OCI-LY3 (cell line): ENCODE measurements at regions not wholly inside any gene's neighbourhood (a gene's known extent, or its start where the extent isn't known, plus 50 kb on each side); places are given as distances from the start of the nearest gene placed in this dataset.

ENCODE experiments used
- H2AFZ ChIP-seq: fragments of 200-600, 300-600 bp; shearing (Covaris generic); 2 replicates; pipeline ENCODE4 v1.6.0; 2014; ENCODE audit warnings: antibody characterized with exemption, low read depth, low read length
- H3K27ac ChIP-seq: fragments of 200-600, 300-600 bp; sonication (generic); 2 replicates; pipeline ENCODE4 v1.5.1; 2014; ENCODE audit warnings: mild to moderate bottlenecking, low read length, moderate library complexity, mixed read lengths
- H3K27me3 ChIP-seq: fragments of 200-600, 300-600 bp; sonication (generic); 2 replicates; pipeline ENCODE4 v1.6.1; 2014; ENCODE audit warnings: low read depth, low read length, mixed read lengths
- H3K36me3 ChIP-seq: fragments of 200-600, 300-600 bp; sonication (generic); replicated peaks from 2 replicates; pipeline ENCODE3; 2014; ENCODE audit warnings: low read depth, low read length, mixed read lengths
- H3K4me1 ChIP-seq: fragments of 300-600, 200-600 bp; sonication (generic); 2 replicates; pipeline ENCODE4 v1.6.1; 2014; ENCODE audit warnings: low read length, mixed read lengths
- H3K4me2 ChIP-seq: fragments of 200-600, 300-600 bp; sonication (generic); 2 replicates; pipeline ENCODE4 v1.6.1; 2014; ENCODE audit warnings: low read length, mixed read lengths
- H3K4me3 ChIP-seq: fragments of 300-600, 200-600 bp; sonication (generic); 2 replicates; pipeline ENCODE4 v1.5.1; 2014; ENCODE audit warnings: antibody characterized with exemption, mild to moderate bottlenecking, low read length, moderate library complexity
- H3K79me2 ChIP-seq: fragments of 300-600, 200-600 bp; shearing (Covaris generic); 2 replicates; pipeline ENCODE4 v1.6.1; 2014; ENCODE audit warnings: mild to moderate bottlenecking, low read length, mixed read lengths
- H3K9ac ChIP-seq: fragments of 300-600, 200-600 bp; shearing (Covaris generic); 2 replicates; pipeline ENCODE4 v1.6.0; 2014; ENCODE audit warnings: mild to moderate bottlenecking, low read length, moderate library complexity
- H3K9me3 ChIP-seq: fragments of 200-600, 300-600 bp; shearing (Covaris generic); 2 replicates; pipeline ENCODE4 v1.6.1; 2014; ENCODE audit warnings: low read length, mixed read lengths; ENCODE audit not compliant: insufficient read depth
- H4K20me1 ChIP-seq: fragments of 200-600, 300-600 bp; sonication (generic); 2 replicates; pipeline ENCODE4 v1.6.1; 2016; ENCODE audit warnings: low read length, mixed read lengths; ENCODE audit not compliant: insufficient read depth
- CTCF ChIP-seq: fragments of 200-600, 300-600 bp; sonication (generic); IDR thresholded peaks from 2 replicates; pipeline ENCODE4 v1.5.1; 2014; ENCODE audit warnings: antibody characterized with exemption, low read length, low read depth
- EZH2phosphoT487 ChIP-seq: fragments of 200-600 bp; shearing (Covaris generic); IDR thresholded peaks from 2 replicates; pipeline ENCODE4 v1.6.1; 2018; ENCODE audit warnings: antibody characterized with exemption, mixed run types, low read depth

DNA sequence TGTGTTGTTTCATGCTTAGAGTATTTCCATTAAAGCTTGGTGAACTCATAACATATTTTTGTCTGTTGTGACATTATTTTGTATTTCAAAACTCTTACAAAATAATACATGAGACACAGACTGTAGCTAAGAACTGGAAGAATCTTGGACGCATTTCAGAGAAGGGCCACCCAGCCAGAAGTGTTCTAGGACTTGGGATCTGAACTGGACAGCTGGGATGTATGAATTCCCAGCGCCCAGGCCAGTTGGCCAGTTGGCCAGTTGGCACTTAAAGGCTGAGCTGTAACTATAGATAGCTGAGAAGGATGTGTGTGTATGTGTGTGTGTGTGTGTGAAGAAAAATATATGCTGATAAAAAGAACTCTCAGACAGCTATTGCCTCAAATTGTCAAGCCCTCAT is 193.4 kb upstream of the GPR101 start:
- Histone ChIP-seq H3K9me3 (no peaks in the 10 kb centered on the region), H2AFZ (no peak overlapping the region), H4K20me1 (no peaks in the 10 kb centered on the region), H3K27me3 (no peaks in the 10 kb centered on the region), H3K4me1 (no peaks in the 10 kb centered on the region), H3K4me2 (no peak overlapping the region), H3K36me3 (no peaks in the 10 kb centered on the region), H3K27ac (no peak overlapping the region), H3K79me2 (no peaks in the 10 kb centered on the region), H3K4me3 (no peak overlapping the region), H3K9ac (no peak overlapping the region)
- no peak for TF ChIP-seq EZH2phosphoT487
- TF ChIP-seq CTCF, result no peak

DNA sequence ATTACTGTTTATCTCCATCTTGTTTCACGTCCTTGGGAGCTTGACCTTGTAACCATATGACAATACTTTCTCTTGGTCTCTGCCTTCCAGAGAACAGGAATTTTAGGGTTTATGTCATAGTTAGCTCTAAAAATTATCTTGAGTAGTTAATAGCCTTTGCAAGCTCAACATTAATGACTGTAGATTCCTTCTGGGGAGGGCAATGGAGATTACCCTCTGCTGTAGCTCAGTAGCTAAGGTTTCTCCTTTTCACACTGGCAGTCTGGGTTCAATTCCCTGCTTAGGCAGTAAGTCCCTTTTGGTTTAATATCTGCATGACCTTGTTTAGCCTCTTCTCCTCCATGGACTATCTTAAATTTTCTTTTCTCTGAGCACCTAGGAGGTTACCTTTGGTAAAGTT is 181.7 kb upstream of the GPR101 start:
- Histone ChIP-seq H3K4me3 (no peak overlapping the region), H3K4me1 (no peaks in the 10 kb centered on the region), H4K20me1 (no peaks in the 10 kb centered on the region), H3K4me2 (no peak overlapping the region), H3K27ac (no peak overlapping the region), H3K9ac (no peak overlapping the region), H3K27me3 (no peaks in the 10 kb centered on the region), H3K9me3 (no peaks in the 10 kb centered on the region), H3K36me3 (no peaks in the 10 kb centered on the region), H3K79me2 (no peaks in the 10 kb centered on the region), H2AFZ (no peak overlapping the region)
- TF ChIP-seq EZH2phosphoT487, result no peak
- TF ChIP-seq CTCF, result no peak

DNA sequence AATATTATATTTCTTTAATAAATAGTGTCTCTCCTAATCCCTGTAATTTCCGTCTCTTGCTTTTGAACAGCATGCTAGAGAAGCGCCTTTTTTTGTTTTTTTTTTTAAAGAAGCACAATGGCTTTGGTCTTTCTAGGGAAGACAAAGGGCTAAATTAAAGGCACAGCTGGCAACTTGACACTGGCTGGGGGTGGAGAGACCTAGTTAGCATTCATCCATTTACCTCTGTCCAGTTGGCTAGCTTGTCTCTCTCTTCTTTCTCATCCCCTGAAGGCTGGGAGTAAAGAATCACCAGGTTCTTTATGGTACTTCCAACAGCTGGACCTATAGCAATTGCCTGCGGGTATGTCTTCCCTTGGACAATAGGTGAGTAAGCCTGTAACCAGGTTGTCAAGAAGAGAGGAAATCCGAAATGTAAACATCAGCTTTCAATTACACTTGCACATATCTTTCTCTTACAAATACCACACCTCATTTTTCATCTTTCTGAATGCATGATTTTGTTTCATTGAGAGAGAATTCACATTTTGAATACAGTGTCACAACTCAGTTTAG is 178.4 kb upstream of the GPR101 start:
- no peak overlapping the region for H3K27ac ChIP-seq
- TF ChIP-seq CTCF, result no peak
- TF ChIP-seq EZH2phosphoT487, result no peak
- no peak overlapping the region for H3K4me2 ChIP-seq
- no peaks in the 10 kb centered on the region for H3K36me3 ChIP-seq
- H3K79me2 ChIP-seq, result no peaks in the 10 kb centered on the region
- no peaks in the 10 kb centered on the region for H4K20me1 ChIP-seq
- no peak overlapping the region for H3K9ac ChIP-seq
- no peak overlapping the region for H3K4me3 ChIP-seq
- H3K27me3 ChIP-seq, result no peaks in the 10 kb centered on the region
- H2AFZ ChIP-seq, result no peak overlapping the region
- no peaks in the 10 kb centered on the region for H3K4me1 ChIP-seq
- H3K9me3 ChIP-seq, result no peaks in the 10 kb centered on the region

- Histone ChIP-seq H2AFZ (no peak overlapping the region), H3K4me3 (no peak overlapping the region), H3K4me2 (no peak overlapping the region), H3K27me3 (0 out of 2 replicates have a peak, but pooled peaks cover 3% of the 10 kb centered on the region), H3K9me3 (no peaks in the 10 kb centered on the region), H3K79me2 (no peaks in the 10 kb centered on the region), H3K36me3 (no peaks in the 10 kb centered on the region), H4K20me1 (no peaks in the 10 kb centered on the region), H3K27ac (no peak overlapping the region), H3K4me1 (no peaks in the 10 kb centered on the region), H3K9ac (no peak overlapping the region)
- TF ChIP-seq CTCF (no peak), EZH2phosphoT487 (no peak)
Observed at GRCh38 chrX:137198040-137198439, 164.2 kb upstream of the GPR101 start.
